ENCODE measurements at regions not wholly inside any gene's neighbourhood (a gene's known extent, or its start where the extent isn't known, plus 50 kb on each side); places are given as distances from the start of the nearest gene placed in this dataset.

GRCh38 chr4:127580891-127581290 lies 51.9 kb upstream of the INTU start:
- DNase-seq (ENCODE audit: low read depth): no peak
- in situ Hi-C loops (cut with HindIII; ENCODE audit: low pct_unique_long_range_greater_than_20kb, low sequenced_read_pairs): no loop called here

Data from Caki2 (cell line).